Epithelial cell of proximal tubule (primary cell): ENCODE measurements at regions not wholly inside any gene's neighbourhood (a gene's known extent, or its start where the extent isn't known, plus 50 kb on each side); places are given as distances from the start of the nearest gene placed in this dataset.

ENCODE experiments used
- DNase-seq: peaks from one replicate; pipeline ENCODE4 v3.0.0-alpha.2; 2011; ENCODE audit warnings: low read depth
- H3K4me3 ChIP-seq: 2 replicates; pipeline ENCODE4 v1.5.1; 2011; ENCODE audit warnings: low read depth, mild to moderate bottlenecking, low read length
- CTCF ChIP-seq: conservative IDR thresholded peaks from 2 replicates; pipeline ENCODE4 v1.5.1; 2012; ENCODE audit warnings: low read depth, mild to moderate bottlenecking, low read length

GRCh38 chr11:112776834-112777233, 184.4 kb upstream of the NCAM1 start:
- no peak overlapping the region for H3K4me3 ChIP-seq
- TF ChIP-seq CTCF = no peak
- no peak for DNase-seq

- DNase-seq = no peak
- TF ChIP-seq CTCF = no peak
- no peak overlapping the region for H3K4me3 ChIP-seq
These were observed 183.9 kb upstream of the NCAM1 start for GRCh38 chr11:112777283-112777751.

GRCh38 chr11:112778091-112778876, 182.9 kb upstream of the NCAM1 start:
- TF ChIP-seq CTCF = no peak
- H3K4me3 ChIP-seq = no peak overlapping the region
- no peak for DNase-seq

- no peak for TF ChIP-seq CTCF
- no peak for DNase-seq
- no peak overlapping the region for H3K4me3 ChIP-seq
These were observed 182.3 kb upstream of the NCAM1 start for GRCh38 chr11:112778877-112779266.

- no peak for TF ChIP-seq CTCF
- no peak for DNase-seq
- H3K4me3 ChIP-seq = no peak overlapping the region
These were observed 180.7 kb upstream of the NCAM1 start for GRCh38 chr11:112780351-112781087.

- DNase-seq = no peak
- no peak for TF ChIP-seq CTCF
- no peak overlapping the region for H3K4me3 ChIP-seq
These were observed 177.3 kb upstream of the NCAM1 start for GRCh38 chr11:112783945-112784322.
